BE2C (cell line): ENCODE measurements at regions not wholly inside any gene's neighbourhood (a gene's known extent, or its start where the extent isn't known, plus 50 kb on each side); places are given as distances from the start of the nearest gene placed in this dataset.
A peak's percentile ranks its signal among the peaks of the same experiment; 100 is the strongest.

Experiments
- DNase-seq: peaks from one replicate; pipeline ENCODE4 v3.0.0-alpha.2; 2020
- H3K27me3 ChIP-seq: fragments of 250-450 bp; sonication (Bioruptor Pico); 2 replicates; pipeline ENCODE4 v1.5.1; 2020; ENCODE audit warnings: mild to moderate bottlenecking
- H3K36me3 ChIP-seq: fragments of 250-450 bp; sonication (Bioruptor Pico); 2 replicates; pipeline ENCODE4 v1.5.1; 2020; ENCODE audit warnings: mild to moderate bottlenecking
- H3K4me1 ChIP-seq: fragments of 250-450 bp; sonication (Bioruptor Pico); 2 replicates; pipeline ENCODE4 v1.5.1; 2020
- H3K4me3 ChIP-seq: 2 replicates; pipeline ENCODE4 v1.5.1; 2011; ENCODE audit warnings: low read depth, low read length
- H3K9me3 ChIP-seq: fragments of 250-450 bp; sonication (Bioruptor Pico); 2 replicates; pipeline ENCODE4 v1.5.1; 2020
- CTCF ChIP-seq: IDR thresholded peaks from 2 replicates; pipeline ENCODE4 v1.5.1; 2012; ENCODE audit warnings: mild to moderate bottlenecking, low read depth, low read length

GRCh38 chr1:234746798-234747196 is 136.8 kb upstream of the IRF2BP2 start:
- no peak overlapping the region for H3K4me3 ChIP-seq
- H3K4me1 ChIP-seq = peaks cover 55% of the 10 kb centered on the region
- no peaks in the 10 kb centered on the region for H3K9me3 ChIP-seq
- TF ChIP-seq CTCF = no peak
- no peaks in the 10 kb centered on the region for H3K27me3 ChIP-seq
- DNase-seq = no peak
- no peaks in the 10 kb centered on the region for H3K36me3 ChIP-seq

GRCh38 chr1:234745844-234746797 is 136.1 kb upstream of the IRF2BP2 start:
- no peak for TF ChIP-seq CTCF
- peak; percentile 81 for DNase-seq
- Histone ChIP-seq H3K4me1 (peaks cover 55% of the 10 kb centered on the region), H3K36me3 (no peaks in the 10 kb centered on the region), H3K9me3 (no peaks in the 10 kb centered on the region), H3K27me3 (no peaks in the 10 kb centered on the region), H3K4me3 (peak overlapping the region; percentile 3; the same call in 1 of the 2 replicates)

- TF ChIP-seq CTCF = no peak
- H3K27me3 ChIP-seq = no peaks in the 10 kb centered on the region
- peaks cover 55% of the 10 kb centered on the region for H3K4me1 ChIP-seq
- H3K4me3 ChIP-seq = no peak overlapping the region
- H3K36me3 ChIP-seq = no peaks in the 10 kb centered on the region
- DNase-seq = no peak
- H3K9me3 ChIP-seq = no peaks in the 10 kb centered on the region
Measured at GRCh38 chr1:234745276-234745675, 135.3 kb upstream of the IRF2BP2 start.

GRCh38 chr1:234743791-234744611 is 134.0 kb upstream of the IRF2BP2 start:
- DNase-seq = no peak
- Histone ChIP-seq H3K4me1 (peaks cover 49% of the 10 kb centered on the region), H3K27me3 (no peaks in the 10 kb centered on the region), H3K4me3 (no peak overlapping the region), H3K36me3 (no peaks in the 10 kb centered on the region), H3K9me3 (no peaks in the 10 kb centered on the region)
- no peak for TF ChIP-seq CTCF

- no peak for DNase-seq
- Histone ChIP-seq H3K9me3 (no peaks in the 10 kb centered on the region), H3K27me3 (no peaks in the 10 kb centered on the region), H3K4me3 (no peak overlapping the region), H3K36me3 (no peaks in the 10 kb centered on the region), H3K4me1 (peaks cover 35% of the 10 kb centered on the region)
- no peak for TF ChIP-seq CTCF
Measured at GRCh38 chr1:234742622-234743021, 132.6 kb upstream of the IRF2BP2 start.
